T-cell (primary cell): ENCODE measurements at regions not wholly inside any gene's neighbourhood (a gene's known extent, or its start where the extent isn't known, plus 50 kb on each side); places are given as distances from the start of the nearest gene placed in this dataset.
"Not testable (repeated sequence)": the region's sequence is repeated elsewhere in the genome, so short reads cannot be mapped to it uniquely, and the experiment has no call there.

Experiments
- ATAC-seq, 4 experiments: fragments of 200-7000 bp in 3 of 4; fragments of 150-1000 bp in 1 of 4; cut with Tn5 transposase; replicated peaks in 1 of 4; 1 replicate in 3 of 4; 2 replicates in 1 of 4; pipeline ENCODE4 v1.10.0; 2021; ENCODE audit warnings: moderate library complexity in 3 of 4, mild to moderate bottlenecking in 2 of 4, moderate number of reproducible peaks in 1 of 4
- CTCF ChIA-PET, 2 donors: fragments of 300-600 bp; sonication (Branson Sonifier 250); formaldehyde crosslinking; loops; one replicate each; lab custom pipeline; 2022; ENCODE audit warnings: antibody characterized with exemption in 2 of 2; lab: Charles Lee
- POLR2A ChIA-PET, 2 donors: fragments of 300-600 bp; sonication (Branson Sonifier 250); formaldehyde crosslinking; loops; one replicate each; lab custom pipeline; 2022; ENCODE audit warnings: antibody characterized with exemption in 2 of 2; lab: Charles Lee
- DNase-seq, 35 experiments: peaks; one replicate each; pipeline versions ENCODE4 v3.0.0 to v3.0.0-alpha.2; 2013 to 2023
- H3K27ac ChIP-seq: one replicate; pipeline ENCODE4 v1.5.1; 2013; ENCODE audit warnings: low read length
- H3K27me3 ChIP-seq, 2 experiments: replicated peaks in 1 of 2; 1 replicate in 1 of 2; 2 replicates in 1 of 2; pipeline versions ENCODE4 v1.6.1 to v1.7.0; 2013; ENCODE audit warnings: low read length in 1 of 2, mixed read lengths in 1 of 2; ENCODE audit not compliant: control insufficient read depth in 2 of 2, insufficient read depth in 2 of 2; ENCODE audit errors: extremely low read depth in 1 of 2
- H3K36me3 ChIP-seq, 2 donors: 1 replicate in 1 of 2; 2 replicates in 1 of 2; pipeline versions ENCODE4 v1.6.1 to v1.7.0; 2013; ENCODE audit warnings: low read length in 1 of 2; ENCODE audit not compliant: control insufficient read depth in 2 of 2, insufficient read depth in 1 of 2; ENCODE audit errors: extremely low read depth in 1 of 2
- H3K4me1 ChIP-seq, 2 experiments: 1 replicate in 1 of 2; 2 replicates in 1 of 2; pipeline versions ENCODE4 v1.6.1 to v1.7.0; 2013; ENCODE audit warnings: low read length in 2 of 2, mixed read lengths in 1 of 2; ENCODE audit not compliant: insufficient read depth in 2 of 2, control insufficient read depth in 1 of 2; ENCODE audit errors: extremely low read depth in 1 of 2
- H3K4me3 ChIP-seq, 2 donors: 1 replicate in 1 of 2; 2 replicates in 1 of 2; pipeline versions ENCODE4 v1.5.1 to v1.7.0; 2013; ENCODE audit warnings: mild to moderate bottlenecking in 2 of 2, low read length in 1 of 2, moderate library complexity in 1 of 2; ENCODE audit not compliant: control insufficient read depth in 1 of 2; ENCODE audit errors: extremely low read depth in 1 of 2
- H3K9me3 ChIP-seq: 2 replicates; pipeline ENCODE4 v1.7.0; 2013
- H3K27ac Mint-ChIP-seq, 2 donors: one replicate each; pipeline ENCODE4 v1.8.0; 2020 to 2021; ENCODE audit warnings: mild to moderate bottlenecking in 2 of 2, mixed read lengths in 2 of 2
- H3K27me3 Mint-ChIP-seq, 2 donors: one replicate each; pipeline ENCODE4 v1.8.0; 2021 to 2022; ENCODE audit warnings: mixed read lengths in 2 of 2
- H3K36me3 Mint-ChIP-seq: one replicate; pipeline ENCODE4 v1.8.0; 2021; ENCODE audit warnings: mixed read lengths
- H3K4me1 Mint-ChIP-seq, 3 donors: one replicate each; pipeline ENCODE4 v1.8.0; 2020 to 2022; ENCODE audit warnings: mixed read lengths in 3 of 3, mild to moderate bottlenecking in 1 of 3
- H3K4me3 Mint-ChIP-seq, 3 donors: one replicate each; pipeline ENCODE4 v1.8.0; 2020 to 2022; ENCODE audit warnings: mild to moderate bottlenecking in 3 of 3, mixed read lengths in 3 of 3, moderate library complexity in 3 of 3
- H3K9me3 Mint-ChIP-seq, 3 donors: one replicate each; pipeline ENCODE4 v1.8.0; 2020 to 2022; ENCODE audit warnings: mixed read lengths in 3 of 3
- WGBS: methylation state at CpG from one replicate; pipeline ENCODE4 v1.1.5; 2013; ENCODE audit warnings: missing lambda C conversion rate; ENCODE audit not compliant: insufficient coverage; 5-methylcytosine and 5-hydroxymethylcytosine counted together

DNA sequence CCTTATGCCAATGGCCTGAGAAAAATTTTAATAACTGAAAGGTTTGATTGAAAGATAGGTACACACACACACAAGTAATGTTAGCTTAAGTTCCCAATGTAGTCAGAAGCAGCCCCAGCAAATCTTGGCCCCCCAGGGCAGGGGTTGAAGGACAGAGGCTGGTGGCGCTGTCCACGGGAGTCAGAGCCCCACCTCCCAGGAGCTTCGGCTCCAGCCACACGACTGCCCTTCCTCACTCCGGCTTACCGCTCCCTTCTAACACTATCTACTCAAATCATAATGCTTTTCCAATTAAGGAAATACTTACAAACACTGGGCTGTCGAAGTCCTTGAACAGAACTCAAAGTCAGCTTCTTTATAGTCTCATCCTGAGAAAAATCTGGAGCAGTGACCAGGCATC, 163.9 kb upstream of the NBPF12 start:
- DNase-seq, CTCF ChIA-PET, H3K4me1 ChIP-seq, H3K4me3 ChIP-seq, H3K27me3 Mint-ChIP-seq, H3K36me3 ChIP-seq, POLR2A ChIA-PET, H3K36me3 Mint-ChIP-seq, H3K9me3 ChIP-seq, H3K27ac ChIP-seq, H3K4me3 Mint-ChIP-seq, H3K9me3 Mint-ChIP-seq, H3K27me3 ChIP-seq, H3K27ac Mint-ChIP-seq, H3K4me1 Mint-ChIP-seq, ATAC-seq: not testable (repeated sequence)
- 92% methylated on average over 2 of the region's 7 CpGs for WGBS

DNA sequence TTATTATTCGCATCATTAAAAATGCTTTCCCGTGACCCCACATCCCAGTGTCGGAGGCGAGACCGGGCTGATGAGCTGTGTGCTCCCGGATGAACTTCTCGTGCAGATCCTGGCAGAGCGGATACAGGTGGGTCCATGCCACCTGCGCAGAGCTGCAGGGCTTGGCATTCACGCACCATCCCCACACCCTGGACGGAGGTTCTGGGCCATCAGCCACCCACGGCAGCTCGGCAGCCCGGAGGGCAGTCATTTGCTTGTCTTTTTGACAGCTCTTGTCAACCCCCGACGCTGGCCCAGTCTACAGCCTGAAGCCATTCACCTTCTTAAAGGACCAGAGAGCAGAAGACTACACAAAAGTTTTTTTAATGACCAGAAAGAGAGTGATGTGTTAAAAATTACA, 166.7 kb upstream of the NBPF12 start:
- H3K27me3 Mint-ChIP-seq, H3K4me1 ChIP-seq, H3K27ac Mint-ChIP-seq, H3K9me3 Mint-ChIP-seq, H3K9me3 ChIP-seq, H3K36me3 ChIP-seq, CTCF ChIA-PET, ATAC-seq, DNase-seq, H3K27ac ChIP-seq, H3K4me1 Mint-ChIP-seq, H3K4me3 ChIP-seq, POLR2A ChIA-PET, H3K4me3 Mint-ChIP-seq, H3K27me3 ChIP-seq, H3K36me3 Mint-ChIP-seq: not testable (repeated sequence)
- WGBS: 93% methylated on average over 3 of the region's 16 CpGs

DNA sequence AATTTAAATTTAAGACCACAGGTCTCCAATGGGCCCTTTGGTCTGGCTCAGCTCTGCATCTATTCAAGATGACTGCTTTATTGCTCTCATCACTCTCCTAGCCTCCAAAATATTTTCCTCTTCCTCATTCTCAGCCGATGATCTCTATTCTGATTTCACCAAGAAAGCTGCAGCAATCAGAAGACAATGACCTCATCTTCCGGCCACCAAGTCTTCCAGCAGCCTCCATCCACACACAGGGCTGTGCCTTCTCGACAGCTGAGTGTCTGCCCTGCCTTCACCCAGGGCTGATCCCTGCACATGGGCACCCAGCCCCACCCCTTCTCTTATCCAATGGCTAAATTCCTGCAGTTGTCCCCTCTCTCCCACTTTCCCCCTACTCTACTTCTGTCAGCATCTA, 167.1 kb upstream of the NBPF12 start:
- H3K27ac ChIP-seq, H3K9me3 Mint-ChIP-seq, H3K4me1 Mint-ChIP-seq, H3K4me3 ChIP-seq, H3K27me3 ChIP-seq, POLR2A ChIA-PET, H3K27ac Mint-ChIP-seq, H3K36me3 ChIP-seq, H3K4me1 ChIP-seq, H3K36me3 Mint-ChIP-seq, DNase-seq, H3K9me3 ChIP-seq, H3K4me3 Mint-ChIP-seq, ATAC-seq, CTCF ChIA-PET, H3K27me3 Mint-ChIP-seq: not testable (repeated sequence)
- WGBS: no CpG with 5 or more reads among the region's 3 CpGs

DNA sequence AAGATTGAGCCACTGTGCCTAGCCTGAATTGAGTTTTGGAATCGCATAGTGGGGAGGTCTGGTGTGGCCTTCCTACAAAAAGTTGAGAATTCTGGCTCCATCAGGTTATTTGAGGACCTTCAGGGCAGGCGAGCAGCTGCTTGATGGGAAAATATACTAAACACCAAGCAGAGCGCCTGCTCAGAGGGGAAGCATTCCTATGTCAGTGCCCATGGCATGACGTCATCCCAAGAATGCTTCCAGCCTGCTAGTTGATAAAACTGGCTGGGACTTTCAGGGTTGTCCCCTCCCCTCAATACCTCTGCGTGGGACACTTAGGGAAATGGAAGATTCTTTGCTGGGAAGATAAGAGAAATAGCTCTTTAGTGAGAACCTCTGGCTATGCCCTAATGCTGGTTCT, 174.9 kb upstream of the NBPF12 start:
- CTCF ChIA-PET, DNase-seq, H3K27ac Mint-ChIP-seq, H3K27me3 Mint-ChIP-seq, H3K36me3 Mint-ChIP-seq, H3K4me3 ChIP-seq, H3K4me1 ChIP-seq, H3K27me3 ChIP-seq, H3K4me1 Mint-ChIP-seq, H3K4me3 Mint-ChIP-seq, H3K27ac ChIP-seq, H3K9me3 Mint-ChIP-seq, H3K9me3 ChIP-seq, H3K36me3 ChIP-seq, ATAC-seq, POLR2A ChIA-PET: not testable (repeated sequence)
- WGBS: no CpG with 5 or more reads among the region's 5 CpGs

DNA sequence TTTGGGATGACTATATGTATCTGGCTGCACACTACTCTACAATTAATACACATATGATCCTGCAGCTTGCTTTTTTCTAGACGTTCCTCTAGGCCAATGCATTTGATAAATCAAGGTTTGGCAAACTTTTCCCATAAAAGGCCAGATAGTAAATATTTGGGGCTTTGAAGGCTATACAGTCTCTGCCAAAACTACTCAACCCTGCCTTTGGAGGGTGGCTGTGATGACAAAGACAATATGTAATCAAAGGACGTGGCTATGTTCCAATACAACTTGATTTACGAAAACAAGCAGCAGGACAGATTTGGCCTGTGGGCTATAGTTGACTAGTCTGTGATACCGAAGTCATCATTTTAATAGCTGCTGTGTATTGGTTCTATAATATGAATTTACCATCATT, 181.3 kb upstream of the NBPF12 start:
- H3K4me3 ChIP-seq, ATAC-seq, H3K27me3 Mint-ChIP-seq, H3K36me3 Mint-ChIP-seq, H3K4me1 Mint-ChIP-seq, POLR2A ChIA-PET, DNase-seq, H3K36me3 ChIP-seq, CTCF ChIA-PET, H3K27ac ChIP-seq, H3K27ac Mint-ChIP-seq, H3K9me3 ChIP-seq, H3K4me3 Mint-ChIP-seq, H3K27me3 ChIP-seq, H3K4me1 ChIP-seq, H3K9me3 Mint-ChIP-seq: not testable (repeated sequence)
- no CpG with 5 or more reads among the region's 4 CpGs for WGBS

DNA sequence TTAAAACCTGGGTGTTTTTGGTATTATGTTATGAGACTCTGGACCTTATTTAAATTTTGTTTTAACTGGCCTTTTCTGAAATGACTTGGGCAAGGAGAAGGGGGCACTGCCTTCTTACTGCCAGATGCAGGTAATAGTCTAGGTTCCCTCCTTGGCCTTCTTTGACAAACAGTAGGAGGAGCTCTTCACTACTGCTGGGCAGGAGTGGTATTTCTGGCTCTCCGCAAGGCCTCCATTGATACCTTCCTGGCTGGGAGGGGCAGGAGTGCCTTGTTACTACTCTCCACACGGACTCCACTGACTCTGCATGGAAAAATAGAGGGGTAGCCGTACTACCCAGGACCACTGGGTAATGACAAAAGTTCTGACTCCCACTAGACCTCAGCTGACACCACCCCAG, 189.4 kb upstream of the NBPF12 start:
- H3K4me1 Mint-ChIP-seq, H3K36me3 Mint-ChIP-seq, H3K27me3 Mint-ChIP-seq, H3K4me1 ChIP-seq, H3K4me3 Mint-ChIP-seq, H3K9me3 ChIP-seq, H3K4me3 ChIP-seq, POLR2A ChIA-PET, H3K9me3 Mint-ChIP-seq, H3K27ac Mint-ChIP-seq, CTCF ChIA-PET, H3K36me3 ChIP-seq, DNase-seq, H3K27ac ChIP-seq, ATAC-seq, H3K27me3 ChIP-seq: not testable (repeated sequence)
- WGBS: no CpG with 5 or more reads among the region's 3 CpGs

DNA sequence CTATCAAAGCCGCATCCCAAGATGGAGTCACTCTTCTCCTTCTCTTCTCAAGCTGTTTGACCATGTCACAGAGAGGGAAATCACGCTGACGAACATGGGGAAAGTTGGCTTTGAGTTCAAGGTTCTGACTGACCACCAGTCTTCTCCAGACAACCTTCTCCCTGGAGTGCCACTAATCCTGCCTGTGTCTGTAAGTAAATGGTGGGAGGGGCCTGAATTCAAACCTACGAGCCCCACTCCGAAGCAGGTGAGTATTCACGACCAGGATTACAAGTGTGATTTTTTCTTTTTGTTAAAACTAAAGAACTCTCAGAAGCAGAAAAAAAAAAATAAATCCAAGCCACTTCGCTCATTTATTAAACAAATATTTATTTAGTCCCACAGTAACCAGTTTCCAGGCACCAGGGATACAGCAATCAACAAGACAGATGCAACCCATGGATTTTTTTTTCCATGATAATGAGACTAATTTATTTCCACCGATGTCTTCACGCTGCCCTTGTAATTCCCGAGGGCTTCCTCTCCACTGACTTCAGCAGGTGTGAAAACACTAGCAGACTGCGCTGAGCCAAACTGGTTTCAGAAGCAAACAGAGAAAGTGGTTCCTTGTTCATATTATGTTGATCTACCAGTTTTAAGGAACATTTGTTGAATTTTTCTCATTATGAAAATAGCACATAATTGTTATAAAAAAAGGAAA, 206.0 kb upstream of the NBPF12 start:
- H3K9me3 ChIP-seq, CTCF ChIA-PET, H3K4me1 ChIP-seq, H3K27me3 Mint-ChIP-seq, H3K36me3 ChIP-seq, H3K36me3 Mint-ChIP-seq, H3K27ac ChIP-seq, DNase-seq, H3K9me3 Mint-ChIP-seq, H3K4me3 Mint-ChIP-seq, ATAC-seq, POLR2A ChIA-PET, H3K27me3 ChIP-seq, H3K27ac Mint-ChIP-seq, H3K4me1 Mint-ChIP-seq, H3K4me3 ChIP-seq: not testable (repeated sequence)
- whole genome bisulfite sequencing: no CpG with 5 or more reads among the region's 11 CpGs
